ENCODE measurements at regions not wholly inside any gene's neighbourhood (a gene's known extent, or its start where the extent isn't known, plus 50 kb on each side); places are given as distances from the start of the nearest gene placed in this dataset.

GRCh38 chr10:118447478-118448270, 105.5 kb upstream of the FAM204A start:
- TF ChIP-seq SNAPC4 (CRISPR knock-in tag; IDR thresholded peaks at IDR 0.05) (no peak), SP4 (CRISPR knock-in tag; IDR thresholded peaks at IDR 0.05) (no peak), PCBP1 (IDR thresholded peaks at IDR 0.05; ENCODE audit: borderline replicate concordance, low read depth, low read length) (no peak), KDM1A (CRISPR knock-in tag; IDR thresholded peaks at IDR 0.05) (no peak)
